Amniotic epithelial cell (primary cell): ENCODE measurements at regions not wholly inside any gene's neighbourhood (a gene's known extent, or its start where the extent isn't known, plus 50 kb on each side); places are given as distances from the start of the nearest gene placed in this dataset.
"Not testable (repeated sequence)": the region's sequence is repeated elsewhere in the genome, so short reads cannot be mapped to it uniquely, and the experiment has no call there.

ENCODE experiments used
- DNase-seq: peaks from one replicate; pipeline ENCODE4 v3.0.0-alpha.2; 2010; ENCODE audit warnings: low read depth

DNA sequence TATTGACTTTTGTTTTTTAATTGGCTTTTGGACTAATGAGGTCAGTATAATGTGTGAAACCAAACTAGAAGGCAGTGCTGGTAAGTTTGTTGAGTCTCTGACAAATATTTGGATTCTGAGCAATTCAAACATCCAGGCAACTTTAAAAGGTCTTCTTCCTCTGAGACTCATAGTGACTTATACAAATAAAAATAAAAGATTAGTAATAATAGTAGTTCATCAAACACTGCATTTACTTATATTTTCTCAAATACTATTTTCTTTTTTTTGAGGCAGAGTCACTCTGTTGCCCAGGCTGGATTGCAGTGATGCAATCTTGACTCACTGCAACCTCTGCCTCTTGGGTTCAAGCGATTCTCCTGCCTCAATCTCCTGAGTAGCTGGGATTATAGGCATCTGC is 337.9 kb downstream of the DAD1 start:
- DNase-seq: no peak

DNA sequence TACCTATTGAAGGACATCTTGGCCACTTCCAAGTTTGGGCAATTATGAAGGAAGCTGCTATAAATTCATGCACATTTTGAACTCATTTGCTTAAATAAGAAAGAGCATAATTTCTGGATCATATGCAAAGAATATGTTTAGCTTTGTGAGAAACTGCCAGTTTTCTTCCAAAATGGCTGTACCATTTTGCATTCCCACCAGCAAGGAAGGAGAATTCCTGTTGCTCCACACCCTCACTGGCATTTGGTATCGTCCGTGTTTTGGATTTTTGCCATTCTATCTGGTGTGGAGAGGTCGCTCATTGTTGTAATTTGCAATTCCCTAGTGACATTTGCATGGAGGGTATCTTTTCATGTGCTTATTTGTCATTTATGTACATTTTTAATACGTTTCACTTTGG is 339.3 kb downstream of the DAD1 start:
- DNase-seq: no peak

- DNase-seq: no peak
Observed at GRCh38 chr14:22243971-22244581, 344.9 kb downstream of the DAD1 start.

DNA sequence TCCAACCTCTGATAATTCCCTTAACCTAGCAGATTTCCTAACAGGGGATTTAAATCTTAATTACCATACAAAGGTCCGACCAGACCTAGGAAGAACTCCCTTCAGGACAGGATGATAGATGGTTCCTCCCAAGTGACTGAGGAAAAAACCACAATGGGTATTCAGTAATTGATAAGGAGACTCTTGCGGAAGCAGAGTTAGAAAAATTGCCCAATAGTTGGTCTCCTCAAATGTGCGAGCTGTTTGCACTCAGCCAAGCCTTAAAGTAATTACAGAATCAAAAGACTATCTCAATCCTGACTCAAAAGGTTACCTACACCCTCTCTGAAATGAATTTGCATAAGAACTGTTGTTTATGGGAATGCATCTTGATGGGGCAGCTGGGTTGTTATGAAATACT is 350.7 kb downstream of the DAD1 start:
- DNase-seq: peak; percentile 83

DNA sequence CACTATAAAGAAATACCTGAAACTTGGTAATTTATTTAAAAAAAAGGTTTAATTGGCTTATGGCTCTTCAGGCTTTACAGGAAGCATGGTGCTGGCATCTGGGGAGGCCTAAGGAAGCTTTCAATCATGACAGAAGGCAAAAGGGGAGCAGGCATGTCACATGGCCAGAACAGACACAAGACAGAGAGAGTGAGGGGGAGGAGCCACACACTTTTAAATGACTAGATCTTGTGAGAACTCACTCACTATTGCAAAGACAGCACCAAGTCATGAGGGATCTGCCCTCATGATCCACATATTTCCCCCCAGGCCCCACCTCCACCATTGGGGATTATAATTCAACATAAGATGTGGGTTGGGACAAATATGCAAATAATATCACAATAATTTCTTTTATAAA is 355.6 kb downstream of the DAD1 start:
- no peak for DNase-seq

- DNase-seq: no peak
Observed at GRCh38 chr14:22232933-22233332, 356.1 kb downstream of the DAD1 start.

GRCh38 chr14:22232486-22232885 is 356.5 kb downstream of the DAD1 start:
- no peak for DNase-seq

DNA sequence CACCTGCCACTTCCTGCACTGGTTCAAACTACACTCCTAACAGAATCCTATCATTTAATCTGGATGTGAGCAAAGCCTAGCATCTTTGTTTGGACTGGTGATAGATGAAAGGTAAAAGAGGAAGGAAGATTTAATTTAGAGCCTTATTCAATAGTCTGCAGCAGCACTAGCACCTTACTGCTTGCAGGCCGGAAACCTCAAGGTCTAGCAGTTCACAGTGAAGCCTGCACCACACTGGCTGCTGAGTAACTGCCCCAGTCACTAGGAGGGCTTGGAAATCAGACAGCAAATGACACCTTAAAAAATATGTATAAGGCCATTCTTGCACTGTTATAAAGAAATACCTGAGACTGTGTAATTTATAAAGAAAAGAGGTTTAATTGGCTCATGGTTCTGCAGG is 358.0 kb downstream of the DAD1 start:
- DNase-seq: no peak

DNA sequence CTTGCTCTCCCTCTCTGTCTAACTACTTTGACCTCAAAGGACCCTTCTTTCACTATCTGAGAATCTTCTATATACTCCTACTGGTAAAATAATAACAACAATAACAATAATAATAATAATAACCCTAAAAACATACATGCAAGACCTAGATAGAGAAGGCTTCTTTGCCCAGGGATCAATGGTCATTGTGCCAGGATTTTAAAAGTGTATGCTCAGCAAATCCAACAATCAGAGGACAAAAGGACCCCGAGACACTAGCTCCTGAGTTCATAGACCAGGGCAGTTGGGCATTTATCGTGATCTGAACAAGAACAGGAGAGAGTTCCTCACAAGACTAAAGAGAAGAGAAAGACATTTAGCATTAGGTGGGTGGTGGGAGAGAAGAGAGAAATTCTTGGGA is 358.5 kb downstream of the DAD1 start:
- DNase-seq: no peak

GRCh38 chr14:22227084-22227483 is 361.9 kb downstream of the DAD1 start:
- DNase-seq: no peak

DNA sequence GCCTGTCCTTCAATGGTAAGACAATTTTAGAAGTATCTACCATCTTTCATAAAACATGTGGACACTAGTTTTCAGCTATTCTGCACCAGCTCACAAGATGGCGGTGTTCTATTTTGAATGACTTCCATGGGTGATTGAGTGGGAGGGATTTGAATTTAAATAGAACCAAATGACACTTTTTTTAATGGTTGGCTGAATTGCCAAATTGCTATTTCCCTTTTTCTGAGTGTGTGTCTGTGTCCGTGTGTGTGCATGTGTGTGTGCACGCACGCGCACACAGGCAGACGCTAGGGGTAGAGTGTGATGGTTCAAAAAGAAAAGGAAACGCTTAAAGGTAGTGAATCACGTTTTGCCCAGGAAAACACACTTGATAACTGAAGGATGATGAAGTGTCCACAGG is 362.6 kb downstream of the DAD1 start:
- DNase-seq: no peak

- DNase-seq: peak; percentile 30
Observed at GRCh38 chr14:22225516-22226140, 363.4 kb downstream of the DAD1 start.

GRCh38 chr14:22221508-22221907 is 367.5 kb downstream of the DAD1 start:
- peak; percentile 37 for DNase-seq

GRCh38 chr14:22220427-22220826 is 368.6 kb downstream of the DAD1 start:
- DNase-seq: peak; percentile 15

GRCh38 chr14:22218728-22219127 is 370.3 kb downstream of the DAD1 start:
- no peak for DNase-seq

DNA sequence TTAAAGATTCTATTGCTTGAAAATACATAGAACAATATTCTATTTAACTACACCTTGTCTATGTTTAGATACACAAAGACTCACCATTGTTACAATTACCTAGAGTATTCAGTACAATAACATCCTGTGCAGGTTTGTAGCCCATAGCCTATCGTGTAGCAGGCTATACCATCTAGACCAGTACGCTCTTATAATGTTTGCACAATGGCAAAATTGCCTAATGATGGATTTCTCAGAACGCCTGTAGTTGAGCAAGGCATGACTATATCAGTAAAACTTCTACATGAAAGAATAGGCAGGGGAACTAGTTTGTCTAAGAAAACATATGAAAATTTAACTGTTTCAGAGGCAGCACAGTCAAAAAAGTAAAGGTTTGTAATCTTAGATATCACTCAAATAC is 375.9 kb downstream of the DAD1 start:
- peak; percentile 78 for DNase-seq

GRCh38 chr14:22210906-22211305 is 378.1 kb downstream of the DAD1 start:
- DNase-seq: no peak

DNA sequence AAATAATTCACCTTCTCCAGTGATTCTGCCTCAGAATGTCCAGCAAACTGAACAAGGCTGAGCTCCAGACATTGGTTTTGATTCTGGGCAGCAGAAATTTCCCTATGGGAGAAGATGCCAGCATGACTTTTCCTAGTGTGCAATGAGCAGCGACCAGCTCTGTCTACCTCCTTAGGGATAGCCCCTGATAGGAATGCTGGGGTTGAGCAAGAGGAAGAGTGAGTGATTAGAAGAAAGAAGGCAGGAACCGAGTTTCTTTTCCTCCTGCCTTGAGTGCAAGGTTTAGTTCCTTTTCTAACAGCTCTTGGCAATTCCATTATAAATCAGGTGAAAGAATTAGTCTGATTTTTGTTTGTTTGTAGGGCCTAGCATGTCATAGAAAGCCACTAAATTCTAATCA is 379.0 kb downstream of the DAD1 start:
- no peak for DNase-seq

- DNase-seq: no peak
Observed at GRCh38 chr14:22203036-22203435, 386.0 kb downstream of the DAD1 start.

- DNase-seq: no peak
Observed at GRCh38 chr14:22202313-22202712, 386.7 kb downstream of the DAD1 start.

- peak; percentile 53 for DNase-seq
Observed at GRCh38 chr14:22200977-22201605, 387.9 kb downstream of the DAD1 start.

GRCh38 chr14:22200131-22200530 is 388.9 kb downstream of the DAD1 start:
- DNase-seq: not testable (repeated sequence)

DNA sequence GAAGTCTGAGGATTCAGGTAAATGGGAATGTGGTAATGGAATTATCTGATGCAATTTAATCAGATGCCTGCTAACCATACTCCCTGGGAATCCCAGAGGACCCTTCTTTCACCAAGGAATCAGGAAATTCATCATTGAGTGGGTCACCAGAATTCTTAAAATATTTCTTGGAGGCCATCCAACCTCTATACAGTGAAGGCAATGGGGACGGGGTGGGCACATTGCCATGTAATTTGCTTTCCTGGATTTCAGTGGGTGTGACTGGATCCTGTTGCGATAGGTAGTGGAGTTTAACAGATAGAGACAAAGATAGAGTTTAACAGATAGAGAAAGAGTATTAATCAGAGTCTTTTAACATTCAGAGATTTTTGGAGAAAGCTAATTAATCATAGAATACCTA is 394.4 kb downstream of the DAD1 start:
- DNase-seq: no peak
